OCI-LY3 (cell line): ENCODE measurements at regions not wholly inside any gene's neighbourhood (a gene's known extent, or its start where the extent isn't known, plus 50 kb on each side); places are given as distances from the start of the nearest gene placed in this dataset.

Experiments
- H2AFZ ChIP-seq: fragments of 200-600, 300-600 bp; shearing (Covaris generic); 2 replicates; pipeline ENCODE4 v1.6.0; 2014; ENCODE audit warnings: antibody characterized with exemption, low read depth, low read length
- H3K27ac ChIP-seq: fragments of 200-600, 300-600 bp; sonication (generic); 2 replicates; pipeline ENCODE4 v1.5.1; 2014; ENCODE audit warnings: mild to moderate bottlenecking, low read length, moderate library complexity, mixed read lengths
- H3K27me3 ChIP-seq: fragments of 200-600, 300-600 bp; sonication (generic); 2 replicates; pipeline ENCODE4 v1.6.1; 2014; ENCODE audit warnings: low read depth, low read length, mixed read lengths
- H3K36me3 ChIP-seq: fragments of 200-600, 300-600 bp; sonication (generic); replicated peaks from 2 replicates; pipeline ENCODE3; 2014; ENCODE audit warnings: low read depth, low read length, mixed read lengths
- H3K4me1 ChIP-seq: fragments of 300-600, 200-600 bp; sonication (generic); 2 replicates; pipeline ENCODE4 v1.6.1; 2014; ENCODE audit warnings: low read length, mixed read lengths
- H3K4me2 ChIP-seq: fragments of 200-600, 300-600 bp; sonication (generic); 2 replicates; pipeline ENCODE4 v1.6.1; 2014; ENCODE audit warnings: low read length, mixed read lengths
- H3K4me3 ChIP-seq: fragments of 300-600, 200-600 bp; sonication (generic); 2 replicates; pipeline ENCODE4 v1.5.1; 2014; ENCODE audit warnings: antibody characterized with exemption, mild to moderate bottlenecking, low read length, moderate library complexity
- H3K79me2 ChIP-seq: fragments of 300-600, 200-600 bp; shearing (Covaris generic); 2 replicates; pipeline ENCODE4 v1.6.1; 2014; ENCODE audit warnings: mild to moderate bottlenecking, low read length, mixed read lengths
- H3K9ac ChIP-seq: fragments of 300-600, 200-600 bp; shearing (Covaris generic); 2 replicates; pipeline ENCODE4 v1.6.0; 2014; ENCODE audit warnings: mild to moderate bottlenecking, low read length, moderate library complexity
- H3K9me3 ChIP-seq: fragments of 200-600, 300-600 bp; shearing (Covaris generic); 2 replicates; pipeline ENCODE4 v1.6.1; 2014; ENCODE audit warnings: low read length, mixed read lengths; ENCODE audit not compliant: insufficient read depth
- H4K20me1 ChIP-seq: fragments of 200-600, 300-600 bp; sonication (generic); 2 replicates; pipeline ENCODE4 v1.6.1; 2016; ENCODE audit warnings: low read length, mixed read lengths; ENCODE audit not compliant: insufficient read depth
- EZH2phosphoT487 ChIP-seq: fragments of 200-600 bp; shearing (Covaris generic); IDR thresholded peaks from 2 replicates; pipeline ENCODE4 v1.6.1; 2018; ENCODE audit warnings: antibody characterized with exemption, mixed run types, low read depth
- TF ChIP-seq, protein P1 (sequence below): fragments of 200-600, 300-600 bp; sonication (generic); IDR thresholded peaks from 2 replicates; pipeline ENCODE4 v1.5.1; 2014; ENCODE audit warnings: antibody characterized with exemption, low read length, low read depth

- no peaks in the 10 kb centered on the region for H3K36me3 ChIP-seq
- H3K79me2 ChIP-seq: no peaks in the 10 kb centered on the region
- H3K9me3 ChIP-seq: no peaks in the 10 kb centered on the region
- H2AFZ ChIP-seq: no peak overlapping the region
- peaks cover 19% of the 10 kb centered on the region; the same call in 1 of the 2 replicates for H3K27me3 ChIP-seq
- TF ChIP-seq EZH2phosphoT487: no peak
- TF ChIP-seq, protein P1, sequence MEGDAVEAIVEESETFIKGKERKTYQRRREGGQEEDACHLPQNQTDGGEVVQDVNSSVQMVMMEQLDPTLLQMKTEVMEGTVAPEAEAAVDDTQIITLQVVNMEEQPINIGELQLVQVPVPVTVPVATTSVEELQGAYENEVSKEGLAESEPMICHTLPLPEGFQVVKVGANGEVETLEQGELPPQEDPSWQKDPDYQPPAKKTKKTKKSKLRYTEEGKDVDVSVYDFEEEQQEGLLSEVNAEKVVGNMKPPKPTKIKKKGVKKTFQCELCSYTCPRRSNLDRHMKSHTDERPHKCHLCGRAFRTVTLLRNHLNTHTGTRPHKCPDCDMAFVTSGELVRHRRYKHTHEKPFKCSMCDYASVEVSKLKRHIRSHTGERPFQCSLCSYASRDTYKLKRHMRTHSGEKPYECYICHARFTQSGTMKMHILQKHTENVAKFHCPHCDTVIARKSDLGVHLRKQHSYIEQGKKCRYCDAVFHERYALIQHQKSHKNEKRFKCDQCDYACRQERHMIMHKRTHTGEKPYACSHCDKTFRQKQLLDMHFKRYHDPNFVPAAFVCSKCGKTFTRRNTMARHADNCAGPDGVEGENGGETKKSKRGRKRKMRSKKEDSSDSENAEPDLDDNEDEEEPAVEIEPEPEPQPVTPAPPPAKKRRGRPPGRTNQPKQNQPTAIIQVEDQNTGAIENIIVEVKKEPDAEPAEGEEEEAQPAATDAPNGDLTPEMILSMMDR: no peak
- no peak overlapping the region for H3K4me3 ChIP-seq
- H3K4me2 ChIP-seq: no peak overlapping the region
- no peak overlapping the region for H3K9ac ChIP-seq
- H3K27ac ChIP-seq: no peak overlapping the region
- H4K20me1 ChIP-seq: no peaks in the 10 kb centered on the region
- H3K4me1 ChIP-seq: no peaks in the 10 kb centered on the region
Observed at GRCh38 chr2:7209757-7210555, 292.7 kb downstream of the RNF144A start.

GRCh38 chr2:7210712-7211111 is 293.5 kb downstream of the RNF144A start:
- Histone ChIP-seq H4K20me1 (no peaks in the 10 kb centered on the region), H3K4me2 (no peak overlapping the region), H3K9ac (no peak overlapping the region), H3K27ac (no peak overlapping the region), H3K4me1 (no peaks in the 10 kb centered on the region), H2AFZ (no peak overlapping the region), H3K4me3 (no peak overlapping the region), H3K27me3 (peaks cover 16% of the 10 kb centered on the region; the same call in 1 of the 2 replicates), H3K79me2 (no peaks in the 10 kb centered on the region), H3K36me3 (no peaks in the 10 kb centered on the region), H3K9me3 (no peaks in the 10 kb centered on the region)
- TF ChIP-seq, protein P1: no peak
- no peak for TF ChIP-seq EZH2phosphoT487

DNA sequence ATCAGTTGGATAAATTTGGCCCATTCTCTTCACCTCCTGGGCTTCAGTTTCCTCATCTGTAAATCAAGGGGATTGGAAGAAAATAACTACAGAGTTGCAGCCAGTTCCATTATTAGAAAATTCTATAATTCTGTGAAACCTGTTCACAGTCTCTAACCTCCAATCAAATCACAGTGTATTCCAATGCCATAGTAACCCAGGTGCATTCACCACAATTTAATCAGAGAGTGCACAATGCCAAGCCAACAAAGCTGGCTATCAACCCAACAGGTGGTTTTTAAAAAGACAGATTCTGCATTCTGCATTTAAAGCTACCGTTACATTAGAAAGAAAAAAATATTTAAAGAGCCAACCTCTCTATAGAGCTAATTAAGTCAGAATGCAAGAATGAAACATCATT is 308.6 kb downstream of the RNF144A start:
- TF ChIP-seq, protein P1: no peak
- no peak for TF ChIP-seq EZH2phosphoT487
- no peaks in the 10 kb centered on the region for H3K79me2 ChIP-seq
- H3K27me3 ChIP-seq: peaks cover 4% of the 10 kb centered on the region; the same call in 1 of the 2 replicates
- no peaks in the 10 kb centered on the region for H3K4me1 ChIP-seq
- H3K9ac ChIP-seq: no peak overlapping the region
- no peak overlapping the region for H3K4me3 ChIP-seq
- no peak overlapping the region for H3K27ac ChIP-seq
- no peak overlapping the region for H2AFZ ChIP-seq
- H3K9me3 ChIP-seq: no peaks in the 10 kb centered on the region
- no peaks in the 10 kb centered on the region for H4K20me1 ChIP-seq
- H3K4me2 ChIP-seq: no peak overlapping the region
- H3K36me3 ChIP-seq: no peaks in the 10 kb centered on the region

DNA sequence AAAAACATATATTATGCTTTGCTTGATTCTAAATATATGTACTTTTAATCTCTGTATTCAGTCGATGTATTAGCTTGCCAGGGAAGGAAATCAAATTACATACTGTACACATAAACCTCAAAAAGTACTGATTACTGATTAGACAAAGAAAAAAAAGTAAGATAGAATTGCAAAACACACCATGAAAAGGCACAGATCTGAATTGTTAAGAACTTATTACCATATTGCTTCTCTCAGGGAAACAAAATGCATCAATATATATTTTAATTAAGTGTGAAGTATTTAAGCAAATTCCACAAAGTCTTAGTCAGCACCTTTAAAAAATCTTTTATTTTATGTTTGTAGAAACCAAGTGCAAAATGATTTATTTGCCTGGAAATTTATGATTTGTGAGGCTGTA is 309.3 kb downstream of the RNF144A start:
- Histone ChIP-seq H2AFZ (no peak overlapping the region), H3K27ac (no peak overlapping the region), H3K9ac (no peak overlapping the region), H3K9me3 (no peaks in the 10 kb centered on the region), H4K20me1 (no peaks in the 10 kb centered on the region), H3K4me3 (no peak overlapping the region), H3K4me2 (no peak overlapping the region), H3K36me3 (no peaks in the 10 kb centered on the region), H3K4me1 (no peaks in the 10 kb centered on the region), H3K79me2 (no peaks in the 10 kb centered on the region), H3K27me3 (peaks cover 4% of the 10 kb centered on the region; the same call in 1 of the 2 replicates)
- no peak for TF ChIP-seq EZH2phosphoT487
- TF ChIP-seq, protein P1: no peak
